ENCODE measurements at regions not wholly inside any gene's neighbourhood (a gene's known extent, or its start where the extent isn't known, plus 50 kb on each side); places are given as distances from the start of the nearest gene placed in this dataset.

DNA sequence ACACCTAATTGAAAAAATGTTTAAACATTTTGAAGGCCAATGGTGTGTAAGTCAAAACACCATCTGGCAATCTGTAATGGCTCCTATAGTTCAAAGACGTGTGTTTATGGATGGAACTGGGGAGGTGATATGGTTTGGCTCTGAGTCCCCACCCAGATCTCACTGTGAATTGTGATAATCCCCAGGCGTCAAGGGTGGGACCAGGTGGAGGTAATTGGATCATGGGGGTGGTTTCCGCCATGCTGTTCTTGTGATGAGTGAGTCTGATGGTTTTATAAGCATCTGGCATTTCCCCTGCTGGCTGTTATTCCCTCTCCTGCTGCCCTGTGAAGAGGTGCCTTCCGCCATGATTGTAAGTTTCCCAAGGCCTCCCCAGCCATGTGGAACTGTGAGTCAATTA is 52.2 kb downstream of the ADRA2C start:
- TF ChIP-seq, protein P1, sequence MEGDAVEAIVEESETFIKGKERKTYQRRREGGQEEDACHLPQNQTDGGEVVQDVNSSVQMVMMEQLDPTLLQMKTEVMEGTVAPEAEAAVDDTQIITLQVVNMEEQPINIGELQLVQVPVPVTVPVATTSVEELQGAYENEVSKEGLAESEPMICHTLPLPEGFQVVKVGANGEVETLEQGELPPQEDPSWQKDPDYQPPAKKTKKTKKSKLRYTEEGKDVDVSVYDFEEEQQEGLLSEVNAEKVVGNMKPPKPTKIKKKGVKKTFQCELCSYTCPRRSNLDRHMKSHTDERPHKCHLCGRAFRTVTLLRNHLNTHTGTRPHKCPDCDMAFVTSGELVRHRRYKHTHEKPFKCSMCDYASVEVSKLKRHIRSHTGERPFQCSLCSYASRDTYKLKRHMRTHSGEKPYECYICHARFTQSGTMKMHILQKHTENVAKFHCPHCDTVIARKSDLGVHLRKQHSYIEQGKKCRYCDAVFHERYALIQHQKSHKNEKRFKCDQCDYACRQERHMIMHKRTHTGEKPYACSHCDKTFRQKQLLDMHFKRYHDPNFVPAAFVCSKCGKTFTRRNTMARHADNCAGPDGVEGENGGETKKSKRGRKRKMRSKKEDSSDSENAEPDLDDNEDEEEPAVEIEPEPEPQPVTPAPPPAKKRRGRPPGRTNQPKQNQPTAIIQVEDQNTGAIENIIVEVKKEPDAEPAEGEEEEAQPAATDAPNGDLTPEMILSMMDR (conservative IDR thresholded peaks at IDR 0.05), result no peak
- no peak for TF ChIP-seq ZFX (IDR thresholded peaks at IDR 0.05)
- H3K27ac ChIP-seq, result no peak overlapping the region

DNA sequence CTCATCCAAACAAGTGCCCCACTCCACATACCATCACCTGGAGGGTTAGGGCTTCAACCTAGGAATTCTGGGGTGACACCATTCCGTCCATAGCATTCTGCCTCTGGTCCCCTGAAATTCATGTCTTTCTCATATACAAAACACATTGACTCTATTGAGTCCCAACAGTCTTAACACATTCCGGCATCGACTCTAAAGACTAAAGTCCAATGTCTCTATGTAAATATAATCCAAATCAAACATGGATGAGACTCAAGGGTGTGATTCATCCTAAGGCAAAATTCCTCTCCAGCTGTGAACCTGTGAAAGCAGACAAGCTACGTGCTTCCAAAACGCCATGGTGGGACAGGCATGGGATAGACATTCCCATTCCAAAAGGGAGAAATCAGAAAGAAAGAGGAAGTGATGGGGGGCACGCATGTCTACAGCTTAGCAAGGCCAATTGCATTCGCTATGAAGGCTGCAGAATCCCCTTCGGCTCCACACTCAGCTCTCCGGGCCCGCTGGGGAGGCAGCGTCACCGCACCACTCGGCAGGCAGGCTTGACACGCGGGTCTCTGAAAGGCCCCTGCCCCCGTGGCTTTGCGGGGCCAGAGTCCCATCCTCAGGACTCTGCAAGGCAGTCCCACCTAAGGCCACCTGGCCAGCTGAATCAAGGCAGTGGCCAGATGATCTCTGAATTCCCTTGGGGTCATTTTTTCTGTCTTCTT is 53.2 kb downstream of the ADRA2C start:
- TF ChIP-seq, protein P1 (conservative IDR thresholded peaks at IDR 0.05), result no peak
- TF ChIP-seq ZFX (IDR thresholded peaks at IDR 0.05), result no peak
- H3K27ac ChIP-seq, result no peak overlapping the region

DNA sequence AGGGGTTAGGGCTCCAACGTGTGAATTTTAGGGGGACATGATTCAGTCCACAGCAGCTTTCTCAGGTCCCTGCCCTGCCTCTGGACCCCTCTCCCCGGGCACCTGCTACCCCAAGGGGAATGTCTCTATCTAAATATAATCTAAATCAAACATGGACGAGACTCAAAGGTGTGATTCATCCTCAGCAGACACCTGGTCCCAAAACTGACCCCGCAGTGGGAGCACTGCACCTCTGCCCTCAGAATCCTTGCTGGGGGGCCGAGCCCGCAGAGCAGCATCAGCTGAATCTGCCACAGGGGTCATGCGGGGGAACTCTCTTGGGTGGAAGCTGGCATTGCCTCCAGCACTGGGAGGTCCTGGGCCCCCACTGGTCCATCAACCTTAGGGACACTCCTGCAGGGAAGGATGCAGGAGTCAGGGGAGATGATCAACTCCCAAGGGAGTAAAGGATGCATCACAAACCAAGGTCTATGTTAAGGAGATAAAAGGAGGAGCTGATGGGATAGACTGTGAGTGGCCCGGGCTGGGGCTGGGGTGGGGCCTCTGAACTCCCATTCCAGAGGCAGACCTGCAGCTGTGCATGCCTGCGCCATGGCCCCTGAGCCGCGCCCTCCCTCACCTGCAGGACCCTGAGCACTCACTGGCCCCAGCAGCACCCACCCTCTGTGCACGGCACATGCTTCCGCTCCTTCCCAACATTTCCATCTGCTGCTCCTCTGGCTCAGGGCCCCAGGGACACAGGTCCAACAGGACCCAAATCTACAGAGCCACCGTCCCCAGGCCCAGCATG is 54.0 kb downstream of the ADRA2C start:
- TF ChIP-seq, protein P1 (conservative IDR thresholded peaks at IDR 0.05), result no peak
- no peak for TF ChIP-seq ZFX (IDR thresholded peaks at IDR 0.05)
- no peak overlapping the region for H3K27ac ChIP-seq

DNA sequence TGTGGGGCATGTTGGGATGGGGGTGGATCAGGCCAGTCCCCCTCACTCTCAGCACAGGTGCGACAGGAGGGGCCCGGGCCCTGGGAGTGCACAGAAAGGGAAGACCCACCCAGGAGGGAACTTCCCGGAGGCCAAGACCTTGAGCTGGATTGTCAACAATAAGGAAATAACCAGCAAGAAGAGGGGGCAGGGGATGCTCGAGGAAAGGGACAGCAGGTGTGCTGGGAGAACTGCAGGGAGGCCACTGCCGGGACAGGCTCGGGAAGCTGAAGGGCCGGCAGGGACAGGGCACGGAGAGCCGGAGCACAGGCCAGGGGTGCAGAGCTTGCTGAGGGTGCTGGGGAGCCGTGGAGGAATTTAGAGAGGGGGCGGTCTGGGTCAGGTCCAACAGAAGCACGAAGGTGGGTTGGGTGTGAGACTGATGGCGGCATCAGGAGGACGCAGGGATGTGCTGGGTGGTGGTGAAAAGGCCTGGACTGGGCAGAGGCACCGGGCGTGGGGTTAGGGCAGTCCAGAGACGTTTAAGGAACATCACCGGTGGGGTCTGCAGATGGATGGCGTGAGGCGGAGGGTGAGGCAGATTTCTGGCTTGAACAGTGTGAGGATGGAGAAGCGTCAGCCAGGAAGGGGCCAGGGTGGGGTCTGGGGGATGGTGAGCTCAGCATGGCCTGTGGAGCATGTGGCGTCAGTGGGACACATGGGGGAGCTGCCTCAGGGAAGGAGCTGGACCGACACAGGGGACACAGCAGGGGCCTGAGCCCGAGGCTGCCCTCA is 54.8 kb downstream of the ADRA2C start:
- TF ChIP-seq ZFX (IDR thresholded peaks at IDR 0.05), result no peak
- TF ChIP-seq, protein P1 (conservative IDR thresholded peaks at IDR 0.05), result no peak
- H3K27ac ChIP-seq, result no peak overlapping the region

DNA sequence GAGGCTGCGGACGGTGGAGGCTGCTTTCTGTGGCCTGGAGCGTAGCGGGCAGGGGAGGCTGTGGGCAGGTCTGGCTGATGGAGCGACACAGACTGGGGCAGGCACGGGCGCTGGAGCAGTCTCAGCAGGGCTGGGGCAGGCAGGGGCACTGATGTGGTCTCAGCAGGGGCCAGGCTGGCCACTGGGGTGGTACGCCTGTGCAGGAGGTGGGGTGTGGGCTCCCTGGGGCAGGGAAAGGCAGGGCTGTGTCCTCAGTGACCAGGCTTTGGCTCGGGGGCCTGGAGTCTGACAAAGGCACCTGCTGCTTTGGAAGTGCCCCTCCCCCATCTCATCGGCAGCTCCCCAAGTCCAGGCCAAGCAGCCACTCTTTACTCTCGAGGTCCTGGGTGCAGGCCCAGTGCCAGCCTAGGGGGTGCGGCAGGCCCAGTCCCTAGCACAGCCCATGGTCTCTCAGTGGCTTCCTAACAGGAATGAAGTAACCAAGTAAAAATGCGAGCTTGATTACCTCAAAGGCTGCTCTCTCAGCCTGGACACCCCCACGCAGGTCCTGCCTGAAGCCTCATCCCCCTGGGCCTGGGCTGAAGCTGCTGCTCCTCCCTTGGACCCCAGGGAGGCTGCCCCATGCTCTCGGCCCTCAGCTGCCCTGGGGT is 55.5 kb downstream of the ADRA2C start:
- TF ChIP-seq, protein P1 (conservative IDR thresholded peaks at IDR 0.05), result no peak
- no peak for TF ChIP-seq ZFX (IDR thresholded peaks at IDR 0.05)
- H3K27ac ChIP-seq, result no peak overlapping the region

DNA sequence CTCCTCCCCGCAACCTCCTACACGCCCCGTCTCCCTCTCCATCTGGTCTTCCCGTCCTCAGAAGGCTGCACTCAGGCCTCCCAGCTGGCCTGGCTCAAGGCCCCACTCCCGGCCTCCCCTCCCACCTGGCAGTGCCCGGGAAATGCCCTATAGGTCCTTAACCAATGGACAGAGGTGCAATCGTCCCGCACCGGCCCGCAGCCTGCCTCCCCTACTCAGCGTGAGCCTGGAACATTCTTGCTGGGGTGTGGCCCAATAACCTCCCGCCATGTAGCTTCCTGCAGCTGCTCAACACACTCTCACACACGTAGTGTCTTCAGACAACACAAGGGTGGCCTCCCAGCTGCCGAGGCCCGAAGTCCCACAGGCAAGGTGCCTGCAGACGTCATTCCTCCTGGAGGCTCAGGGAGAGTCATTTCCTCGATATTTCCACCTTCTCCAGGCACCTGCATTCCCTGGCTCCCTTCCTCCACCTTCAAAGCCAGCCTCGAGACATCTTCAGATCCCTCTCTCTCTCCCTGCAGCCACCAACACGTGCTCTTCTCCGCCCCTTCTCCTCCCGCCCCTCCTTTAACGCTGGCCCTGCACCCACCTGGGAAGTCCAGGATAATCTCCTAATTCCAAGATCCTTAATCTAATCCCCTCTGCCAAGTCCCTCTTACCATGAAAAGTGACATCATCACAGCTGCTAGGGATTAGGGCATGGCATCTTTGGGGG is 56.2 kb downstream of the ADRA2C start:
- TF ChIP-seq ZFX (IDR thresholded peaks at IDR 0.05), result no peak
- TF ChIP-seq, protein P1 (conservative IDR thresholded peaks at IDR 0.05), result no peak

More for the DNA sequence above, 56.2 kb downstream of the ADRA2C start:
- H3K27ac ChIP-seq, result no peak overlapping the region
